ENCODE measurements at regions not wholly inside any gene's neighbourhood (a gene's known extent, or its start where the extent isn't known, plus 50 kb on each side); places are given as distances from the start of the nearest gene placed in this dataset.

GRCh38 chrY:12615733-12616446 is 85.1 kb upstream of the USP9Y start:
- TF ChIP-seq, protein P1, sequence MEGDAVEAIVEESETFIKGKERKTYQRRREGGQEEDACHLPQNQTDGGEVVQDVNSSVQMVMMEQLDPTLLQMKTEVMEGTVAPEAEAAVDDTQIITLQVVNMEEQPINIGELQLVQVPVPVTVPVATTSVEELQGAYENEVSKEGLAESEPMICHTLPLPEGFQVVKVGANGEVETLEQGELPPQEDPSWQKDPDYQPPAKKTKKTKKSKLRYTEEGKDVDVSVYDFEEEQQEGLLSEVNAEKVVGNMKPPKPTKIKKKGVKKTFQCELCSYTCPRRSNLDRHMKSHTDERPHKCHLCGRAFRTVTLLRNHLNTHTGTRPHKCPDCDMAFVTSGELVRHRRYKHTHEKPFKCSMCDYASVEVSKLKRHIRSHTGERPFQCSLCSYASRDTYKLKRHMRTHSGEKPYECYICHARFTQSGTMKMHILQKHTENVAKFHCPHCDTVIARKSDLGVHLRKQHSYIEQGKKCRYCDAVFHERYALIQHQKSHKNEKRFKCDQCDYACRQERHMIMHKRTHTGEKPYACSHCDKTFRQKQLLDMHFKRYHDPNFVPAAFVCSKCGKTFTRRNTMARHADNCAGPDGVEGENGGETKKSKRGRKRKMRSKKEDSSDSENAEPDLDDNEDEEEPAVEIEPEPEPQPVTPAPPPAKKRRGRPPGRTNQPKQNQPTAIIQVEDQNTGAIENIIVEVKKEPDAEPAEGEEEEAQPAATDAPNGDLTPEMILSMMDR (IDR thresholded peaks at IDR 0.05 in 4 of 5, conservative IDR thresholded peaks at IDR 0.05 in 1 of 5): no peak
- no peak for TF ChIP-seq POLR2A (IDR thresholded peaks at IDR 0.05)

All from gastrocnemius medialis (tissue), 4 donors.